ENCODE measurements at regions not wholly inside any gene's neighbourhood (a gene's known extent, or its start where the extent isn't known, plus 50 kb on each side); places are given as distances from the start of the nearest gene placed in this dataset.

DNA sequence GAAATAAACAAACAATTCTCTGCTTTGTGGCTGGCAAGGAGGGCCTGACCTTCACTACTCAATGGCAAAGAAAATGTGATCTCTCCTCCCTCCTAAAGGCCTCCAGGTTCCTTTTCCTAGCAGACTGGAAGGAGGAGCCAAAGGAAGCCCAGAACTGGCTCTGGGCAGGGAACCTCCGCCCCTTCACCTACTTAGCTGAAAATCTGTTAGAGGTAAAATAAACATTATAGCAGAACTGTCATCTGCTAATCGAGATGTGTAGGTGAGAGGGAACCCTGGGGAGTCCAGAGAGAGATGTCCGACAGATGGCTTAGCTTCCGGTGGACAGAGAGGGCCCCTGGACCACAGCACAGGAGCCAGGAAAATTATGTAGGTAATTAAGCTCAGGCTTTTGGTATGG is 75.2 kb upstream of the KCNA3 start:
- Histone ChIP-seq H3K27me3 (replicated peaks in 1 of 7) (peaks cover 0 to 54% (median 6%) of the 10 kb centered on the region in 7 donors), H3K4me3 (no peak overlapping the region), H3K9me3 (no peaks in the 10 kb centered on the region), H3K36me3 (no peaks in the 10 kb centered on the region), H3K4me1 (no peaks in the 10 kb centered on the region), H3K27ac (no peak overlapping the region)
- WGBS, 5 donors: 41 to 59% (median 47%) methylated on average over 4 of the region's 4 CpGs
- TF ChIP-seq, protein P1, sequence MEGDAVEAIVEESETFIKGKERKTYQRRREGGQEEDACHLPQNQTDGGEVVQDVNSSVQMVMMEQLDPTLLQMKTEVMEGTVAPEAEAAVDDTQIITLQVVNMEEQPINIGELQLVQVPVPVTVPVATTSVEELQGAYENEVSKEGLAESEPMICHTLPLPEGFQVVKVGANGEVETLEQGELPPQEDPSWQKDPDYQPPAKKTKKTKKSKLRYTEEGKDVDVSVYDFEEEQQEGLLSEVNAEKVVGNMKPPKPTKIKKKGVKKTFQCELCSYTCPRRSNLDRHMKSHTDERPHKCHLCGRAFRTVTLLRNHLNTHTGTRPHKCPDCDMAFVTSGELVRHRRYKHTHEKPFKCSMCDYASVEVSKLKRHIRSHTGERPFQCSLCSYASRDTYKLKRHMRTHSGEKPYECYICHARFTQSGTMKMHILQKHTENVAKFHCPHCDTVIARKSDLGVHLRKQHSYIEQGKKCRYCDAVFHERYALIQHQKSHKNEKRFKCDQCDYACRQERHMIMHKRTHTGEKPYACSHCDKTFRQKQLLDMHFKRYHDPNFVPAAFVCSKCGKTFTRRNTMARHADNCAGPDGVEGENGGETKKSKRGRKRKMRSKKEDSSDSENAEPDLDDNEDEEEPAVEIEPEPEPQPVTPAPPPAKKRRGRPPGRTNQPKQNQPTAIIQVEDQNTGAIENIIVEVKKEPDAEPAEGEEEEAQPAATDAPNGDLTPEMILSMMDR (IDR thresholded peaks at IDR 0.05 in 8 of 11, conservative IDR thresholded peaks at IDR 0.05 in 3 of 11): no peak
- TF ChIP-seq POLR2AphosphoS5 (IDR thresholded peaks at IDR 0.05) (no peak), POLR2A (IDR thresholded peaks at IDR 0.05) (no peak)
- no peak for DNase-seq
- intact Hi-C loops (cut with DNase I; ENCODE audit: low total_unique reads): no loop called here

DNA sequence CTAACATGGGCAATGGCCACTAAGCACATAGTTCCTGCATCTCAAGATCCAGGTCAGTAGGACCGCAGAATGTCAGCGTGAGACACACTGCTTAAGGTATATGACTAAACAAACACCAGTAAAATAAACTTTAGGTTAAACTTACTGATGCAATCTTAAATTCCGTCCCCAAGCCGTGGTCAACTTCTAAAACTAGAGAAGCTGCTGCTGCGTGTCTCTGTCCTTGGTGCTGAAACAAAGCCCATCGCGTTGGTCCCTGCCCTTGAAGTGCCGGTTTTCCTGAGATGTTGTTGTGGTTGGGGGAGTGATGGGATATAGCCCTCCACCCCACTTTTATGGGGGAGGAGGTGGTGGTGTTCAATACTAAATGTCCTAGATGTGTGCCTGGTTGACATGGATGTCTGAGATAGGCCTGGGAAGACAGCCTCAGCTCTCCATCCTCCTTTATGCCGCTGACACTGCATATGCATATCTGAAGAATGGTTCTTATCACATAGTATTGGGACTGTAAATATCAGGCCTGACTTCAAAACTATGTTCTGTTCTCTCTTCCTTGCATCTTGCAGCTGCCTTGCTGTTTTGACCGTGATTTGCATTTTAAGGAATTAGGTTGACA is 72.0 kb upstream of the KCNA3 start:
- H3K36me3 ChIP-seq: no peaks in the 10 kb centered on the region
- TF ChIP-seq POLR2A (IDR thresholded peaks at IDR 0.05): no peak
- TF ChIP-seq POLR2AphosphoS5 (IDR thresholded peaks at IDR 0.05): no peak
- TF ChIP-seq, protein P1 (IDR thresholded peaks at IDR 0.05 in 8 of 11, conservative IDR thresholded peaks at IDR 0.05 in 3 of 11): no peak
- peaks cover 0 to 63% (median 6%) of the 10 kb centered on the region in 7 donors for H3K27me3 ChIP-seq (replicated peaks in 1 of 7)
- no peak overlapping the region for H3K27ac ChIP-seq
- H3K4me3 ChIP-seq: no peak overlapping the region
- WGBS, 5 donors: 19 to 23% (median 20%) methylated on average over 10 of the region's 10 CpGs
- H3K4me1 ChIP-seq: no peaks in the 10 kb centered on the region
- H3K9me3 ChIP-seq: no peaks in the 10 kb centered on the region
- DNase-seq: no peak
- intact Hi-C loops (cut with DNase I; ENCODE audit: low total_unique reads): no loop called here

DNA sequence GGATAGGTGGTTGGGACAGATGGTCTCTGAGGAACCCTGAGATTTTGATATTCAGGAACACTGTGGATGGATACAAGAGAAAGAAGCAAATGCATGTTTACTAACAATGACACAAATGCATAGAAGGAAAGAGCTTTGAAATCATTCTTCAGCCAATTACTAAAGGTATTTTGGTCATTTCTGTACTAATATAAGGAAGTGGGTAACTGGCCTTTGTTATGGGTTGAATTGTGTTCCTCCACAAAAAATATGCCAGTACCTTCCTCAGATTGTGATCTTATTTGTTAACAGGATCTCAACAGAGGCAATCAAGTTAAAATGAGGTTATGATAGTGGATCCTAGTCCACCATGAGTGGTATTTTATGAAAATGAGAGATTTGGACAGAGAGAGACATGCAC is 68.7 kb upstream of the KCNA3 start:
- intact Hi-C loops (cut with DNase I; ENCODE audit: low total_unique reads): no loop called here
- Histone ChIP-seq H3K4me1 (no peaks in the 10 kb centered on the region), H3K27me3 (replicated peaks in 1 of 7) (peaks cover 0 to 41% (median 4%) of the 10 kb centered on the region in 7 donors), H3K36me3 (no peaks in the 10 kb centered on the region), H3K9me3 (no peaks in the 10 kb centered on the region), H3K4me3 (no peak overlapping the region), H3K27ac (no peak overlapping the region)
- no peak for DNase-seq
- TF ChIP-seq POLR2A (IDR thresholded peaks at IDR 0.05): no peak

DNA sequence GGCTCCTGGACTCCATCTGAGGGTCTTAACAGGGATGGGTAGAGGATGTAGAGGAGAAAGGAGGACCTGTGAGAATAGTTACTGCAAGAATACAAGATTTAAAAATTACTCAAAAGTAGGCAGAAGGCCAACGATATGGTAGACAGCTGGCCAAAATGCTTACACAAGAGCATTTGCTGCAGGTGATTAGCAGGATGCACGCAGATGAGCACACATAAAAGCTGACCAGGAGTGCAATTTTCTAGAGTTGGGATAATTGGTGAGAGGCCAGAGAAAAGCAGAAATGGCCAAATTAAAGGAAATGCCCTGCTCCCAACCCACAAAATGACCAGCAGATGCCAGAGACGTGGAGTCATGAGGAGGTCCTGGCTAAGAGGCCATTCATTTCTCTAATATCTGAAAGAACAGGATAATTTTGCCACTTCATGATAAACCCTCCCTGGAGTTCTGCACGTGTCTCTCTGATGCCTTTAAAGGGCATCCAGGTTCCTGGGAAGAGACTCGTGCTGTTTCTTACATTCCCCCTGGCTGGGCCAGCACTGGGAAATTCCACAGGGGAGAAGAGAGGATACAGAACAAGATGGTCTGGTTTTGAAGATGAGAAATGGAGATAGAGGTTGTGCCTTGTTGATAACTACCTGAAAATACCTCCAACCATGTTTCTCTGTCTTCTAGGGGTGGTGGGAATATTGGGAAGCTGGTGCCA is 62.3 kb upstream of the KCNA3 start:
- 61 to 82% (median 74%) methylated on average over 5 of the region's 5 CpGs for WGBS, 5 donors
- Histone ChIP-seq H3K9me3 (no peaks in the 10 kb centered on the region), H3K27me3 (replicated peaks in 1 of 7) (peaks cover 0 to 17% (median 0%) of the 10 kb centered on the region in 7 donors), H3K27ac (no peak overlapping the region), H3K4me3 (no peak overlapping the region), H3K4me1 (no peaks in the 10 kb centered on the region), H3K36me3 (no peaks in the 10 kb centered on the region)
- no peak for DNase-seq
- intact Hi-C loops (cut with DNase I; ENCODE audit: low total_unique reads): no loop called here
- no peak for TF ChIP-seq POLR2A (IDR thresholded peaks at IDR 0.05)
- TF ChIP-seq POLR2AphosphoS5 (IDR thresholded peaks at IDR 0.05): no peak
- TF ChIP-seq, protein P1 (IDR thresholded peaks at IDR 0.05 in 8 of 11, conservative IDR thresholded peaks at IDR 0.05 in 3 of 11): no peak
